ENCODE measurements at regions not wholly inside any gene's neighbourhood (a gene's known extent, or its start where the extent isn't known, plus 50 kb on each side); places are given as distances from the start of the nearest gene placed in this dataset.
"Not testable (repeated sequence)": the region's sequence is repeated elsewhere in the genome, so short reads cannot be mapped to it uniquely, and the experiment has no call there.

DNA sequence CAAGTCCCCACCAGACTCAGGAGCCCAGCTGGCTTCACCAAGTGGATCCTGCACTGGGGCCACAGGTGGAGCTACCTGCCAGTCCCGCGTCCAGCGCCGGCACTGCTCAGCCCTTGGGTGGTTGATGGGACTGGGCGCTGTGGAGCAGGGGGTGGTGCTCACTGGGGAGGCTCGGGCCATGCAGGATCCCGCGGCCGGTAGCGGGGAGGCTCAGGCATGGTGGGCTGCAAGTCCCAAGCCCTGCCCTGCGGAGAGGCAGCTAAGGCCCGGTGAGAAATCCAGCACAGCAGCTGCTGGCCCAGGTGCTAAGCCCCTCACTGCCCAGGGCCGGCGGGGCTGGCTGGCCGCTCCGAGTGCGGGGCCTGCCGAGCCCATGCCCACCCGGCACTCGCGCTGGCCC, 143.1 kb upstream of the ALDH3B2 start:
- not testable (repeated sequence) for TF ChIP-seq EZH2 (IDR thresholded peaks at IDR 0.05; ENCODE audit: borderline replicate concordance, insufficient read depth, low read depth, low read length, poor library complexity, severe bottlenecking)
- TF ChIP-seq, protein P1, sequence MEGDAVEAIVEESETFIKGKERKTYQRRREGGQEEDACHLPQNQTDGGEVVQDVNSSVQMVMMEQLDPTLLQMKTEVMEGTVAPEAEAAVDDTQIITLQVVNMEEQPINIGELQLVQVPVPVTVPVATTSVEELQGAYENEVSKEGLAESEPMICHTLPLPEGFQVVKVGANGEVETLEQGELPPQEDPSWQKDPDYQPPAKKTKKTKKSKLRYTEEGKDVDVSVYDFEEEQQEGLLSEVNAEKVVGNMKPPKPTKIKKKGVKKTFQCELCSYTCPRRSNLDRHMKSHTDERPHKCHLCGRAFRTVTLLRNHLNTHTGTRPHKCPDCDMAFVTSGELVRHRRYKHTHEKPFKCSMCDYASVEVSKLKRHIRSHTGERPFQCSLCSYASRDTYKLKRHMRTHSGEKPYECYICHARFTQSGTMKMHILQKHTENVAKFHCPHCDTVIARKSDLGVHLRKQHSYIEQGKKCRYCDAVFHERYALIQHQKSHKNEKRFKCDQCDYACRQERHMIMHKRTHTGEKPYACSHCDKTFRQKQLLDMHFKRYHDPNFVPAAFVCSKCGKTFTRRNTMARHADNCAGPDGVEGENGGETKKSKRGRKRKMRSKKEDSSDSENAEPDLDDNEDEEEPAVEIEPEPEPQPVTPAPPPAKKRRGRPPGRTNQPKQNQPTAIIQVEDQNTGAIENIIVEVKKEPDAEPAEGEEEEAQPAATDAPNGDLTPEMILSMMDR (IDR thresholded peaks at IDR 0.05) = not testable (repeated sequence)
